PC-9 (cell line): ENCODE measurements at regions not wholly inside any gene's neighbourhood (a gene's known extent, or its start where the extent isn't known, plus 50 kb on each side); places are given as distances from the start of the nearest gene placed in this dataset.

Experiments
- BruUV-seq: library from RNA; stranded (reverse); fragments of 400-500 nt; replicated peaks from 2 replicates; lab custom pipeline; 2021; lab: Mats Ljungman, UMichigan
- CTCF ChIA-PET: fragments of 300-600 bp; sonication (Branson Sonifier 250); formaldehyde crosslinking; loops from one replicate; lab custom pipeline; 2022; ENCODE audit warnings: antibody characterized with exemption; lab: Charles Lee
- POLR2A ChIA-PET: fragments of 300-600 bp; sonication (Branson Sonifier 250); formaldehyde crosslinking; loops from one replicate; lab custom pipeline; 2022; ENCODE audit warnings: antibody characterized with exemption; ENCODE audit not compliant: unreplicated experiment; lab: Charles Lee
- DNase-seq, 2 experiments: peaks; one replicate each; pipeline versions ENCODE4 v3.0.0 to v3.0.0-alpha.2; 2015 to 2022; ENCODE audit warnings: mixed read lengths in 1 of 2
- H2AFZ ChIP-seq: fragments of 200-600 bp; sonication (generic); 2 replicates; pipeline ENCODE4 v1.8.1; 2017; ENCODE audit warnings: antibody characterized with exemption
- H3F3A ChIP-seq: fragments of 200-600 bp; sonication (generic); 2 replicates; pipeline ENCODE4 v1.8.1; 2017; ENCODE audit warnings: antibody characterized with exemption, mild to moderate bottlenecking, low read depth; ENCODE audit not compliant: insufficient read depth
- H3K27ac ChIP-seq: fragments of 200-600 bp; sonication (generic); 2 replicates; pipeline ENCODE4 v1.6.1; 2016; ENCODE audit warnings: mixed run types
- H3K27me3 ChIP-seq: fragments of 200-600 bp; sonication (generic); 2 replicates; pipeline ENCODE4 v1.6.1; 2016; ENCODE audit warnings: low read depth, mixed run types; ENCODE audit not compliant: insufficient read depth
- H3K36me3 ChIP-seq: fragments of 200-600 bp; sonication (generic); 2 replicates; pipeline ENCODE4 v1.6.1; 2016; ENCODE audit warnings: low read depth, mixed run types
- H3K4me1 ChIP-seq: fragments of 200-600 bp; sonication (generic); replicated peaks from 2 replicates; pipeline ENCODE4 v1.6.1; 2016; ENCODE audit warnings: mixed run types; ENCODE audit not compliant: insufficient read depth
- H3K4me2 ChIP-seq: fragments of 200-600 bp; sonication (generic); 2 replicates; pipeline ENCODE4 v1.6.1; 2017; ENCODE audit warnings: mixed run types
- H3K4me3 ChIP-seq: fragments of 200-600 bp; sonication (generic); 2 replicates; pipeline ENCODE4 v1.6.1; 2016; ENCODE audit warnings: mixed run types
- H3K79me2 ChIP-seq: fragments of 200-600 bp; sonication (generic); 2 replicates; pipeline ENCODE4 v1.6.1; 2017; ENCODE audit warnings: low read depth, mixed run types
- H3K9me2 ChIP-seq: fragments of 200-600 bp; sonication (generic); 2 replicates; pipeline ENCODE4 v1.8.1; 2017; ENCODE audit warnings: mild to moderate bottlenecking; ENCODE audit not compliant: insufficient read depth
- H3K9me3 ChIP-seq: fragments of 200-600 bp; sonication (generic); 2 replicates; pipeline ENCODE4 v1.8.1; 2016; ENCODE audit warnings: low read depth; ENCODE audit not compliant: insufficient read depth
- H4K20me1 ChIP-seq: fragments of 200-600 bp; sonication (generic); 2 replicates; pipeline ENCODE4 v1.8.1; 2017; ENCODE audit not compliant: insufficient read depth
- EZH2 ChIP-seq: fragments of 200-600 bp; sonication (generic); IDR thresholded peaks from 2 replicates; pipeline ENCODE4 v1.8.0; 2017; ENCODE audit warnings: antibody characterized with exemption, low read depth
- intact Hi-C: fragments of 100-400 bp; cut with micrococcal nuclease; formaldehyde crosslinking; loops from one replicate; pipeline ENCODE4 v1.10.0; 2022; ENCODE audit not compliant: unreplicated experiment
- TF ChIP-seq, protein P1 (sequence below): fragments of 200-600 bp; sonication (generic); conservative IDR thresholded peaks from 2 replicates; pipeline ENCODE4 v1.6.1; 2017; ENCODE audit warnings: mixed run types, antibody characterized with exemption, mild to moderate bottlenecking, moderate library complexity

DNA sequence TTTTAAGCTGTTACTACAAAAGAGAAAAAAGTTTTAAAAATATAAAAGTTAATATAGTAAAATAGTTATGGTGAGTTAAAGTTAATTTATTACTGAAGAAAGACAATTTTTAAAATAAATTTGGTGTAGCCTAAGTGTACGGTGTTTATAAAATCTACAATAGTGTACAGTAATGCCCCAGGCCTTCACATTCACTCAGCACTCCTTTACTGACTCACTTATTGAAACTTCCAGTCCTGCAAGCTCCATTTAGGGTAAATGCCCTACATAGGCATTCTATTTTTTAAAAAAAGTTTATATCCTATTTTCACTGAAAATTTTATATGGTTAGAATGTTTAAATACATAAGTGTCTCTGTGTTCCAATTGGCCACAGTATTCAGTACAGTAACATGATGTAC lies 769.5 kb upstream of the NOVA1 start:
- no peak overlapping the region for H3K27ac ChIP-seq
- no peak for DNase-seq
- H3K9me3 ChIP-seq, result no peaks in the 10 kb centered on the region
- H3K79me2 ChIP-seq, result no peaks in the 10 kb centered on the region
- POLR2A ChIA-PET, result no interaction called here
- H3F3A ChIP-seq, result no peaks in the 10 kb centered on the region
- no peaks in the 10 kb centered on the region for H4K20me1 ChIP-seq
- TF ChIP-seq, protein P1, sequence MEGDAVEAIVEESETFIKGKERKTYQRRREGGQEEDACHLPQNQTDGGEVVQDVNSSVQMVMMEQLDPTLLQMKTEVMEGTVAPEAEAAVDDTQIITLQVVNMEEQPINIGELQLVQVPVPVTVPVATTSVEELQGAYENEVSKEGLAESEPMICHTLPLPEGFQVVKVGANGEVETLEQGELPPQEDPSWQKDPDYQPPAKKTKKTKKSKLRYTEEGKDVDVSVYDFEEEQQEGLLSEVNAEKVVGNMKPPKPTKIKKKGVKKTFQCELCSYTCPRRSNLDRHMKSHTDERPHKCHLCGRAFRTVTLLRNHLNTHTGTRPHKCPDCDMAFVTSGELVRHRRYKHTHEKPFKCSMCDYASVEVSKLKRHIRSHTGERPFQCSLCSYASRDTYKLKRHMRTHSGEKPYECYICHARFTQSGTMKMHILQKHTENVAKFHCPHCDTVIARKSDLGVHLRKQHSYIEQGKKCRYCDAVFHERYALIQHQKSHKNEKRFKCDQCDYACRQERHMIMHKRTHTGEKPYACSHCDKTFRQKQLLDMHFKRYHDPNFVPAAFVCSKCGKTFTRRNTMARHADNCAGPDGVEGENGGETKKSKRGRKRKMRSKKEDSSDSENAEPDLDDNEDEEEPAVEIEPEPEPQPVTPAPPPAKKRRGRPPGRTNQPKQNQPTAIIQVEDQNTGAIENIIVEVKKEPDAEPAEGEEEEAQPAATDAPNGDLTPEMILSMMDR, result no peak
- no peak for TF ChIP-seq EZH2
- no TSS peak for BruUV-seq
- H3K4me1 ChIP-seq, result no peaks in the 10 kb centered on the region
- no peak overlapping the region for H3K4me3 ChIP-seq
- H3K4me2 ChIP-seq, result no peak overlapping the region
- CTCF ChIA-PET, result no interaction called here
- H2AFZ ChIP-seq, result no peak overlapping the region
- intact Hi-C loops, result no loop called here
- no peaks in the 10 kb centered on the region for H3K27me3 ChIP-seq
- no peaks in the 10 kb centered on the region for H3K9me2 ChIP-seq
- no peaks in the 10 kb centered on the region for H3K36me3 ChIP-seq

DNA sequence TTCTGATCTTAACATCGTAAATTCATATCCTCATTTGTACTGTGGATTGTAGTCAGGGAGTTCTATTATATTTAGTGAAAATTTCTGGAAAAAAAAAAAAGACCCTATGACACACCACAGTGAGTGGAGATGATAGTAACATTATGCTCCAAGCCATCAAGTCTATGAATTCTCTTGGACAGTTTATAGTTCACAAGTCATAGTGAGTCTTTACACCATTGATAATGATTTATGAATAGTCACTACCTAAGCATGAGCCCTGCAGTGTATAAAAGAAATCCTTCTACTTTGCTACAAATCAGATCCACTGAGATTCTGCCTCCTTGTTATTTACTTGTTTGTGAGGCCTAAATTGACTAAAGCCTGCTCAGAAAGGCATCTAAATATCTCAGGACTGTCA lies 772.2 kb upstream of the NOVA1 start:
- TF ChIP-seq, protein P1, result no peak
- no peak for TF ChIP-seq EZH2
- DNase-seq, result no peak
- H4K20me1 ChIP-seq, result no peaks in the 10 kb centered on the region
- CTCF ChIA-PET, result no interaction called here
- BruUV-seq, result no TSS peak
- H3F3A ChIP-seq, result no peaks in the 10 kb centered on the region
- H3K9me3 ChIP-seq, result no peaks in the 10 kb centered on the region
- no peak overlapping the region for H3K4me2 ChIP-seq
- H3K4me1 ChIP-seq, result no peaks in the 10 kb centered on the region
- H3K27me3 ChIP-seq, result no peaks in the 10 kb centered on the region
- no peaks in the 10 kb centered on the region for H3K79me2 ChIP-seq
- no peak overlapping the region for H3K4me3 ChIP-seq
- POLR2A ChIA-PET, result no interaction called here
- H3K36me3 ChIP-seq, result no peaks in the 10 kb centered on the region
- H3K27ac ChIP-seq, result no peak overlapping the region
- H2AFZ ChIP-seq, result no peak overlapping the region
- no peaks in the 10 kb centered on the region for H3K9me2 ChIP-seq
- intact Hi-C loops, result no loop called here

GRCh38 chr14:27370775-27371174 lies 772.9 kb upstream of the NOVA1 start:
- Histone ChIP-seq H3K4me3 (no peak overlapping the region), H3K27ac (no peak overlapping the region), H3K4me1 (no peaks in the 10 kb centered on the region), H3K9me3 (no peaks in the 10 kb centered on the region), H3F3A (no peaks in the 10 kb centered on the region), H4K20me1 (no peaks in the 10 kb centered on the region), H3K79me2 (no peaks in the 10 kb centered on the region), H3K9me2 (no peaks in the 10 kb centered on the region), H3K27me3 (no peaks in the 10 kb centered on the region), H3K4me2 (no peak overlapping the region), H2AFZ (no peak overlapping the region), H3K36me3 (no peaks in the 10 kb centered on the region)
- ChIA-PET POLR2A (no interaction called here), CTCF (no interaction called here)
- intact Hi-C loops, result no loop called here
- BruUV-seq, result no TSS peak
- TF ChIP-seq EZH2, result no peak
- TF ChIP-seq, protein P1, result no peak
- DNase-seq, result no peak
